ENCODE measurements at regions not wholly inside any gene's neighbourhood (a gene's known extent, or its start where the extent isn't known, plus 50 kb on each side); places are given as distances from the start of the nearest gene placed in this dataset.

DNA sequence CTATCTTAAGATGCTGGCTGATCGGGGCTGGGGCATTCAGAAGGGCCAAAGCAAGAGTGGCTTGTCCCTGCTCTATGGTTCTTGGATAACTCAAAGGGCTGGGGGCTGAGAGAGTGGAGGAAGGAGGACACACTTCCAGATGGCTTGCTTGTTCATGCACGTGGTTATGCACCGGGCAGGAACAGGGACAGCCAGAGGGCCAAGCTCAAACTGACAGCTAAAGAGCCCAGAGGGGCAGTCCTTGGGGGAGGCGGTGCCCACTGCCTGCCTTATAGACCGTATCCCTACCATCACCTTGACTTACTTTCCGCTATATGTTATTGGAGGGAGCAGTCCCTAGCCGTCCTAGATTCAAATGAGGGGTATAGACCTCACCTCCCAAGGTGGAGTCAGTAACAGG is 192.7 kb upstream of the SVIL start:
- DNase-seq (ENCODE audit: low spot score), result no peak
- TF ChIP-seq, protein P1, sequence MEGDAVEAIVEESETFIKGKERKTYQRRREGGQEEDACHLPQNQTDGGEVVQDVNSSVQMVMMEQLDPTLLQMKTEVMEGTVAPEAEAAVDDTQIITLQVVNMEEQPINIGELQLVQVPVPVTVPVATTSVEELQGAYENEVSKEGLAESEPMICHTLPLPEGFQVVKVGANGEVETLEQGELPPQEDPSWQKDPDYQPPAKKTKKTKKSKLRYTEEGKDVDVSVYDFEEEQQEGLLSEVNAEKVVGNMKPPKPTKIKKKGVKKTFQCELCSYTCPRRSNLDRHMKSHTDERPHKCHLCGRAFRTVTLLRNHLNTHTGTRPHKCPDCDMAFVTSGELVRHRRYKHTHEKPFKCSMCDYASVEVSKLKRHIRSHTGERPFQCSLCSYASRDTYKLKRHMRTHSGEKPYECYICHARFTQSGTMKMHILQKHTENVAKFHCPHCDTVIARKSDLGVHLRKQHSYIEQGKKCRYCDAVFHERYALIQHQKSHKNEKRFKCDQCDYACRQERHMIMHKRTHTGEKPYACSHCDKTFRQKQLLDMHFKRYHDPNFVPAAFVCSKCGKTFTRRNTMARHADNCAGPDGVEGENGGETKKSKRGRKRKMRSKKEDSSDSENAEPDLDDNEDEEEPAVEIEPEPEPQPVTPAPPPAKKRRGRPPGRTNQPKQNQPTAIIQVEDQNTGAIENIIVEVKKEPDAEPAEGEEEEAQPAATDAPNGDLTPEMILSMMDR (IDR thresholded peaks at IDR 0.05; ENCODE audit: extremely low read depth, missing control alignments), result no peak

DNA sequence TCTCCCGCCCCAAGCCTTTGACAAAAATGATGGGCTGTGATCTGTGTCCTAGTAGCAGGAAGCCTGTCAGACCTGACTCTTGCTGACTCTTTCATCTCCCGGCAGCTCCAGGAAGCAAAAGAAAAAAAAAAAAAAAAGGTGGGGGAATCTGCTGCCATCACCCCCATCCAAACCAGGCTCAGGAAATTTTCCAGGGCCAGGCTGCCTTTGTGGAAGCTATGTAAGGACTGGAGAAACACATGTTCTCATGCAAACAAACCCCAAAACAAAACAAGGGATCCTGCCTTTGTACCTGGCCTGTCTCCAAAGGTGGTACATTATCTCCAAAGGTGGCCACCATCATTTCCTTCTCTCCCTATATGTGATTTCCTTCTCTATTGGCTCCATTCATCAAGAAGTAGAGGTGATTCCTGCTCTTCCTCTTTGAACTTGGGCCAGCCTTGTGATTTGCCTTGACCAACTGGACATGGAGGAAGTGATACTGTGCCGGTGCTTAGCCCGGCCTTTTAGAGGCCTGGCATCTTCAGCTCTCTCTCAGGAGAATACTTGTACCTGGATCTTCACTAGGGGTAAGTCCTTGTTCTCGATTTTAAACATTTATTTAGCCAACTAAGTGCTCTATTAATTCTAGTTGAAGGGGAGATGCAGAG is 192.2 kb upstream of the SVIL start:
- DNase-seq (ENCODE audit: low spot score), result no peak
- TF ChIP-seq, protein P1 (IDR thresholded peaks at IDR 0.05; ENCODE audit: extremely low read depth, missing control alignments), result no peak

DNA sequence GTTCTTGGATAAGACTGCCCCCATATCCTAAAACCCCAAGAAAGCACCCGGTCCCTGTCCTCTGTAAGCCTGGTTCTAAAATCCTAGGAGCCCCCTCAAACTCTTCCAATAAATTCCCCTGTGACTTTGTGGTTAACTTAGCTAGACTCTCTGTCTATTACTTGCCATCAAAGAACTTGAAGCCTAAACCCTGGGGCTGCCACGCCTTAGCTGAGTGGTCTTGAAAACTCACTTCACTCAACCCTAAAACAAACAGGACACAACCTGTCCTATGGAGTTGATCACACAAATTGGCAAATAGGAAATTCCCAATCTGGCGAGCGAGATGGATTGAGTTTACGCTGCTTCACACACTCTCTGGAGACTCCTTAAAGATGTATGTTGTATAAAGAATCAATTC is 191.4 kb upstream of the SVIL start:
- no peak for DNase-seq (ENCODE audit: low spot score)
- TF ChIP-seq, protein P1 (IDR thresholded peaks at IDR 0.05; ENCODE audit: extremely low read depth, missing control alignments), result no peak

DNA sequence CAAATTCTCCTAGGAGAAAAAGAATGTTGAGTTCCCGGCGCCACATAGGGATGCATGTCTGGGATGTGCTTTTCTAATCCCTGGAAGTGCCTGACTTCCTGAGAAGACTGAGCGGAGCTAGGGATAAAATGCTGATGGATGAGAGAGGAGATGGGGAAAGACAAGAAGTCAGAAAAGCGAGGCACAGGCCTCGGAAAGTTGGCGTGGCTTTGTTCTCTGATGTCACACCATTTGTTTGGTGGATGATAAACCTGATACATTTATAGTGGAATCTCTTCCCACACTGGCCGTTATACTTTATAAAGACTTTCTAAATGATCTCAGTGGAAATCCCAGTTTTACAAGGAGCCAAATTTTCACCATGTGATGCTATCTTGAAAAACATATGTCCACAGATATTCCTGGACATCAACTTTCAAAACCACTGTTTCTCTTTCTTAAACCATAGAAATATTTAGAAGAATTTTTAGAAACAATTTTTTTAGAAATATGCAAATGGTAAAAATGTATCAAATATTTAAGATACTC is 188.8 kb upstream of the SVIL start:
- TF ChIP-seq, protein P1 (IDR thresholded peaks at IDR 0.05; ENCODE audit: extremely low read depth, missing control alignments), result no peak

DNA sequence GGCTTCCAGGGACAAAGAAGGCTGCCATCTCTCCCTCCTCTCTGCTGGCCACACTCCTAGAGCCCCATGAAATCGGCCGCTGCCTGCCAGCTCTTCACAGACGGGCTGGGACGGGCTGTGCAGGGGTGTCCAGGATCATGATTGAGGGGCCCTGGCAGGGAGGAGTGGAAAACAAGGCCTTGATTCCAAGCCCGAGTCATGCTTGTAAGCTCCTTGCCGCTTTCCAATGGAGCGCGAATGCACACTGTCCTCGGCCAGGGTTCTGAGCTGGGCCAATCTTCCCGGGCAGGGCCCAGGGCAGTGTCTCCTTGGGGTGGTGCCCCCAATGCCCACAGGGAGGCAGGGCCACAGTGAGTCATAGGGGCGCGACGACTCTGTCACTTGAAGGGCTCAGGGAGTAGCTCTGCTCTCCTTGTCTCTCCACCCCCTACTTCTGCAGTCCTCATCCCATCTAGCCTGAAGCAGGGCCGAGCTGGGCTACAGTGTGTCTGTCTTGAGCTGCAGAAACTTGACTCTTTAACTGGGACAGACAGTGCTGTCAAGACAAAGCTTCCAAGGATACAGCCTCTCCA is 186.2 kb upstream of the SVIL start:
- TF ChIP-seq, protein P1 (IDR thresholded peaks at IDR 0.05; ENCODE audit: extremely low read depth, missing control alignments), result no peak
- no peak for DNase-seq (ENCODE audit: low spot score)

More for the DNA sequence above, 188.8 kb upstream of the SVIL start:
- no peak for DNase-seq (ENCODE audit: low spot score)

DNA sequence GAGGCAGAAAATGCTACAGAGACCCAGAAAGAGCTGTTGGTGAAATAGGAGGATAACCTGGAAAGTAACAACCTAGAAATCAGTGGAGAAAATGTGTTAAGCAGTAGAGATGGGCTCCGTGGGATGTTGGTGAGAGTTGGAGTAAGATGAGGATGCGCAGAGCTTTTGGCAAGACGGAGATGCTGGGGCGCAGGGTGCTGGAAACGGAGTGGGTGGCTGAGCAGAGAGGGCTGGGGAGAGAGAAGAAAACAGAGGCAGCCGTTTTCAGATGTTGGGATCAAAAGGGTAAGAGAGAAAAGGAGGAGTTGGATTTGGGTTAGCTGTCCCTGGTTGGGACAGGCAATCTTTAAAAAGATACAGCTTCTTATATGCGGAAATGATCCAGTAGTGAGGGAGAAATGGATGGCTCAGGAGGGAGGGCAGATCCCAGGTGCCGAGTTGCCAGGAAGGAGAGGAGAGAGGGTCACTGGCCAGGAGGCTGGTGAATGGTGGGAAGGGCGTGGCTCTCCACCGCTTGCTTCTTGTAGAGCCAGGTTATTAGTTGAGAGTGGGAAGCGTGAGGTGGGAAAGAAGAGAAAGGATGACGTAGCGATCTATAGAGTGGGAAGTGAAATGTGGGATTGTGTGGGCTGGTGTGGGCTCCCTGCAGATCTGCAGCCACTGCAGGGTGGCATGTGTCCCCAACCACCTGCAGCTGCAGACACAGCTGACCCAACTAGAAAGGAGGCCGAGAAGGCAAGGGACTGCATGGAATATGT is 182.2 kb upstream of the SVIL start:
- DNase-seq (ENCODE audit: low spot score), result no peak
- TF ChIP-seq, protein P1 (IDR thresholded peaks at IDR 0.05; ENCODE audit: extremely low read depth, missing control alignments), result no peak

DNA sequence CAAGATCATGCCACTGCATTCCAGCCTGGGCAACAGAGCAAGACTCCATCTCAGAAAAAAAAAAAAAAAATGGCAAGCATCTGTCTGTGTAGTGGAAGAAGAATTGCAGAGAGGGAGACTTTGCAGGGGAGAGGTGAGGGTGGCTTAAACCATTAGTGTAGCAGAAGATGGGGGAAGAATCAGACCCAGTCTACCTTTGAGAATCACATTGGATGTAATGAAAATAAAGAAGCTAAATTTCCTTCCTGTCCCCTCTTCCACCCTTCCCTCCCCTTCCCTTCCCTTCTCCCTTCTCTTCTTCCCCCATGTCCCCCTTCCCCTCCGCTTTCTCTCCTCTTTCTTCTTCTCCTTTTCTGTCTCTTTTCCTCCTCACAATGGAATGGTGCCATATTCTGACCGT is 180.8 kb upstream of the SVIL start:
- no peak for DNase-seq (ENCODE audit: low spot score)
- TF ChIP-seq, protein P1 (IDR thresholded peaks at IDR 0.05; ENCODE audit: extremely low read depth, missing control alignments), result no peak

Measured in GM20000 (cell line).